Fibroblast of mammary gland (primary cell): ENCODE measurements at regions not wholly inside any gene's neighbourhood (a gene's known extent, or its start where the extent isn't known, plus 50 kb on each side); places are given as distances from the start of the nearest gene placed in this dataset.

Source experiments
- DNase-seq: peaks from one replicate; pipeline ENCODE4 v3.0.0-alpha.2; 2010; ENCODE audit warnings: low read depth
- H3K4me3 ChIP-seq: 2 replicates; pipeline ENCODE4 v1.5.1; 2011; ENCODE audit warnings: low read depth, mild to moderate bottlenecking, low read length, moderate library complexity; ENCODE audit not compliant: control insufficient read depth
- TF ChIP-seq, protein P1 (sequence below): conservative IDR thresholded peaks from 2 replicates; pipeline ENCODE4 v1.5.1; 2011; ENCODE audit warnings: low read depth, low read length, inconsistent platforms; ENCODE audit not compliant: control insufficient read depth, insufficient read depth

- DNase-seq = no peak
- TF ChIP-seq, protein P1, sequence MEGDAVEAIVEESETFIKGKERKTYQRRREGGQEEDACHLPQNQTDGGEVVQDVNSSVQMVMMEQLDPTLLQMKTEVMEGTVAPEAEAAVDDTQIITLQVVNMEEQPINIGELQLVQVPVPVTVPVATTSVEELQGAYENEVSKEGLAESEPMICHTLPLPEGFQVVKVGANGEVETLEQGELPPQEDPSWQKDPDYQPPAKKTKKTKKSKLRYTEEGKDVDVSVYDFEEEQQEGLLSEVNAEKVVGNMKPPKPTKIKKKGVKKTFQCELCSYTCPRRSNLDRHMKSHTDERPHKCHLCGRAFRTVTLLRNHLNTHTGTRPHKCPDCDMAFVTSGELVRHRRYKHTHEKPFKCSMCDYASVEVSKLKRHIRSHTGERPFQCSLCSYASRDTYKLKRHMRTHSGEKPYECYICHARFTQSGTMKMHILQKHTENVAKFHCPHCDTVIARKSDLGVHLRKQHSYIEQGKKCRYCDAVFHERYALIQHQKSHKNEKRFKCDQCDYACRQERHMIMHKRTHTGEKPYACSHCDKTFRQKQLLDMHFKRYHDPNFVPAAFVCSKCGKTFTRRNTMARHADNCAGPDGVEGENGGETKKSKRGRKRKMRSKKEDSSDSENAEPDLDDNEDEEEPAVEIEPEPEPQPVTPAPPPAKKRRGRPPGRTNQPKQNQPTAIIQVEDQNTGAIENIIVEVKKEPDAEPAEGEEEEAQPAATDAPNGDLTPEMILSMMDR = no peak
- H3K4me3 ChIP-seq = no peak overlapping the region
Measured at GRCh38 chr11:70528794-70529580, 130.7 kb downstream of the CTTN start.

DNA sequence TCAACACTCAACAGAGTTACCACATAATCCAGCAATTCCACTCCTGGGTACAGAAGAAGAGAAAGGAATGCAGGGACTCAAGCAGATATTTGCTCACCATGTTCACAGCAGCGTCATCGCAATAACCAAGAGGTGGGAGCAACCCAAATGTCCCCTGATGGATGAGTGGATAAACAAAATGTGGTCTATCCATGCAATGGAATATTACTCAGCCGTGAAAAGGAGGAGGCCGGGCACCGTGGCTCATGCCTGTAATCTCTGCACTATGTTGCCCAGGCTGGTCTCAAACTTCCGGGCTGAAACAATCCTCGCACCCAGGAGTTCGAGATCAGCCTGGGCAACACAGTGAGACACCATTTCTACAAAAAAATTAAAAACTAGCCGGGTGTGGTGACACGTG lies 131.7 kb downstream of the CTTN start:
- no peak overlapping the region for H3K4me3 ChIP-seq
- no peak for DNase-seq
- TF ChIP-seq, protein P1 = no peak

DNA sequence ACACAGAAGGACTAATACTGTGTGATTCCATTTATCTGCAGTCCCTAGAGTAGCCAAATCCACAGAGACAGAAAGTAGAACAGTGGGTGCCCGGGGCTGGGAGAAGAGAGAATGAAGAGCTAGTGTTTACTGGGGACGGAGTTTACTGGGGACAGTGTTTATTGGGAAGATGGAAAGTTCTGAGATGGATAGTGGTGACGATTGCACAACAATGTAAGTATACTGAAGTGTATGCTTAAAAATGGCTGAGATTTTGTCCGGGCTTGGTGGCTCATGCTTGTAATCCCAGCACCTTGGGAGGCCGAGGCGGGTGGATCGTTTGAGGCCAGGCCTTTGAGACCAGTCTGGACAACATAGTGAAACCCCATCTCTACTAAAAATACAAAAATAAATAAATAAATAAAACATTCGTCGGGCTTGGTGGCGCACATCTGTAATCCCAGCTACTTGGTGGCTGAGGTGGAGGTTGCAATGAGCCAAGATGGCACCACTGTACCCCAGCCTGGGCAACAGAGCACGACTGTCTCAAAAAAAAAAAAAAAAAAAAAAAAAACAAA lies 132.4 kb downstream of the CTTN start:
- TF ChIP-seq, protein P1 = no peak
- DNase-seq = no peak
- H3K4me3 ChIP-seq = no peak overlapping the region

- TF ChIP-seq, protein P1 = no peak
- no peak overlapping the region for H3K4me3 ChIP-seq
Measured at GRCh38 chr11:70531281-70532065, 133.1 kb downstream of the CTTN start.

DNA sequence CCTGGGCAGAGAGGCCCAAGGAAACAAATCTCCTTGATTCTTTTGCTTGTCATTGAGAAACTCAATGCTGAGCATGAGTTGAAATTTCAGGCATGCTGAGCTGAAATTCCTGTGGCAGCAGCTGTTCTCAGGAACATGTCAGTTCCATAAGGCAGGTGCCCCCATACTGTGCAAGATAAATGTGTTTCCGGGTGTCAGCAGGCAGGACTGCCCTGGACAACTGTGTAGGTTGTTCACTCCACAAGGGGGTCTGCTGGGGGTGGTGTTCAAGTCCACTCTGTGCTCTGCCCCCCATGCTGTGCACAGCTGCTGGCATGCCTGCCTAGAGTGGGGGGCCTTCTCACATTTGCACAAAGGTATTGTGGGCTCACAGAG lies 133.7 kb downstream of the CTTN start:
- TF ChIP-seq, protein P1 = no peak
- H3K4me3 ChIP-seq = no peak overlapping the region
- DNase-seq = no peak

More at GRCh38 chr11:70531281-70532065, 133.1 kb downstream of the CTTN start:
- DNase-seq = no peak

- DNase-seq = peak; percentile 15
- H3K4me3 ChIP-seq = no peak overlapping the region
- TF ChIP-seq, protein P1 = no peak
Measured at GRCh38 chr11:70532731-70533130, 134.4 kb downstream of the CTTN start.
